ENCODE measurements at regions not wholly inside any gene's neighbourhood (a gene's known extent, or its start where the extent isn't known, plus 50 kb on each side); places are given as distances from the start of the nearest gene placed in this dataset.

DNA sequence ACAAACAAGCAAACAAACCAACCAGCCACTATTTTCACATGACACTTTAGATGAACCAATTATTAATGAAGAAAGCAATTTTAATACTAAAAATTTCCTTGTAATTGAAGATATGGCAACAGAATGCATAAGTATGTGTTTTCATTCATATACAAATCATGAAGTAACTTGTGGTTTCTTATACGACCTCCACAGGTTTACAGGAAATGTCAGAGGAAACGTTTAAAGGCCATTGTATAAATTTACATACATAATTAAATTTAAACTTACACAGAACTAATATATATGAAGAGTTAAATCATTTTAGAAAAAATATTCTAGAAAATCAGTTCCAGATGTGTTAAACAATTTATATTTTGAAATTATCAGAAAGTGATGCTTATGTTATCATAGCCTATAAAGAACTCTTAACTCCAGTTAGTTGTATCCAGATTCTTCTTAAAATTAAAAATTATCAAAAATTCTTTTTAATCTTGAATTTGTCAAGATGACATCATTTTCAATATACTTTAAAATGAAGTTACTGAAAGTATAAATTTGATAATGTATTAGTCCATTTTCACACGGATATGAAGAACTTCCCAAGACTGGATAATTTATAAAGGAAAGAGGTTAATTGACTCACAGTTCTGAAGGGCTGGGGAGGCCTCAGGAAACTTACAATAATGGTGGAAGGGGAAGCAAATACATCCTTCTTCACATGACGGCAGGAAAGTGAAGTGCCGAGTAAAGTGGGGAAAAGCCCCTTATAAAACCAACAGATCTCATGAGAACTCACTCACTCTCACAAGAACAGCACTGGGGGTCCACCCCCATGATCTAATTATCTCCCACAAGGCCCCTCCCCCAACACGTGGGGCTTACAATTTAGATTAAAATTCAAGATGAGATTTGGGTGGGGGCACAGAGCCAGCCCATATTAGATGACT is 192.0 kb downstream of the PIK3R1 start:
- TF ChIP-seq, protein P1, sequence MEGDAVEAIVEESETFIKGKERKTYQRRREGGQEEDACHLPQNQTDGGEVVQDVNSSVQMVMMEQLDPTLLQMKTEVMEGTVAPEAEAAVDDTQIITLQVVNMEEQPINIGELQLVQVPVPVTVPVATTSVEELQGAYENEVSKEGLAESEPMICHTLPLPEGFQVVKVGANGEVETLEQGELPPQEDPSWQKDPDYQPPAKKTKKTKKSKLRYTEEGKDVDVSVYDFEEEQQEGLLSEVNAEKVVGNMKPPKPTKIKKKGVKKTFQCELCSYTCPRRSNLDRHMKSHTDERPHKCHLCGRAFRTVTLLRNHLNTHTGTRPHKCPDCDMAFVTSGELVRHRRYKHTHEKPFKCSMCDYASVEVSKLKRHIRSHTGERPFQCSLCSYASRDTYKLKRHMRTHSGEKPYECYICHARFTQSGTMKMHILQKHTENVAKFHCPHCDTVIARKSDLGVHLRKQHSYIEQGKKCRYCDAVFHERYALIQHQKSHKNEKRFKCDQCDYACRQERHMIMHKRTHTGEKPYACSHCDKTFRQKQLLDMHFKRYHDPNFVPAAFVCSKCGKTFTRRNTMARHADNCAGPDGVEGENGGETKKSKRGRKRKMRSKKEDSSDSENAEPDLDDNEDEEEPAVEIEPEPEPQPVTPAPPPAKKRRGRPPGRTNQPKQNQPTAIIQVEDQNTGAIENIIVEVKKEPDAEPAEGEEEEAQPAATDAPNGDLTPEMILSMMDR (IDR thresholded peaks at IDR 0.05), result no peak
- TF ChIP-seq REST (IDR thresholded peaks at IDR 0.05; ENCODE audit: insufficient read depth in 1 of 2, low read depth in 2 of 2, low read length in 1 of 2) (no peak), POLR2AphosphoS5 (IDR thresholded peaks at IDR 0.05; ENCODE audit: low read depth, low read length) (no peak)
